NCI-H128 (cell line): ENCODE measurements at regions not wholly inside any gene's neighbourhood (a gene's known extent, or its start where the extent isn't known, plus 50 kb on each side); places are given as distances from the start of the nearest gene placed in this dataset.
"Not testable (repeated sequence)": the region's sequence is repeated elsewhere in the genome, so short reads cannot be mapped to it uniquely, and the experiment has no call there.

ENCODE experiments used
- DNase-seq: peaks from one replicate; lab custom pipeline; 2025; ENCODE audit not compliant: unreplicated experiment; lab: John Stamatoyannopoulos, UW

DNA sequence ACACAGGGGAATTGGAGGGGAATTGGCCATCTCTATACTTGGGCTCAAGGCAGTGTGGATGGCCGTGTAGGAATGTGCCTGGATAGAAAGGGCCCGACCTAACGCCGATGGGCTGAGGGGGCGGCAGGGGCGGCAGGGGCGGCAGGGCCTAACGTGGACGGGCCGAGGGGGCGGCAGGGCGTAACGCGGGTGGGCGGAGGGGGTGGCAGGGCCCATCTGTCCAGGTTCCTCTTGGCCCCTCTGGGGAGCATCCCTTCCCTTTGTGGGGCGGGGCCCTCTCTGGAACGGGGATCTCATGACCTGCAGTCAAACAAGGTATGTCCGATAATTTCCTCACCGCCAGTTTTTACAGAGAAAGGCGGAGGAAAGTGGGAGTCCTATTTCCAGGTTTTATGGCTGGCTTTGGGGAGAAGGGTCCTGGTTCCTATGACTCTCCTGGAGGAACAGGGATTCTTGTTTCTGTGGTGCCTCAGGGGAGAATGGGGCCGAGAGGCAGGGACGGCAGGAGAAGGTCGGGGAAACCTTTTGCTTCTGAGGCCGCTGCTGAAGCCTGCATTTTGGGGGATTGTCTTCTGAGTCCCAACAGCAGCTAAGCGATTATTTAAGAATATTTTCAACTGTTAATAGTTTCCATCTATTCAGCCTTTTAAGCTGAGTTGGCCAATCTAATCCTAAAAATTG is 100.8 kb upstream of the FRMD1 start:
- DNase-seq = no peak

DNA sequence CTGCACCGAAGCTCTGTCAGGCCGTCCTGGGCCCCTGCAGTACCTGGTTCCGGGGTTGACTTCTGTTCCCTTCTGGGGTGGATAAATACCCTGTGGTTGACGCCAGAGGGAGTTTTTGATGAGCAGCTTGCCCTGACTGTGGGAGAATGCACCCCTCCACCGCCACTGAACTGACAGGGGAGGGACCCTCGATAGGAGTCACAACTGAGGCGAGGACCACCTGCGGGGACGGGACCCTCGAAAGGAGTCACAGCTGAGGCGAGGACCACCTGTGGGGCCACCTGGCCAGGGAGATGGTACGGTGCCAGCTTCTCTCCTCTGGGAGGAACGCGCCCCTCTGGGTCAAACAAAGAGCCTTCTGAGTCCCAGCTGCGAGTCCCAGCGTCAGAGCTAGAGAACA is 100.1 kb upstream of the FRMD1 start:
- no peak for DNase-seq

DNA sequence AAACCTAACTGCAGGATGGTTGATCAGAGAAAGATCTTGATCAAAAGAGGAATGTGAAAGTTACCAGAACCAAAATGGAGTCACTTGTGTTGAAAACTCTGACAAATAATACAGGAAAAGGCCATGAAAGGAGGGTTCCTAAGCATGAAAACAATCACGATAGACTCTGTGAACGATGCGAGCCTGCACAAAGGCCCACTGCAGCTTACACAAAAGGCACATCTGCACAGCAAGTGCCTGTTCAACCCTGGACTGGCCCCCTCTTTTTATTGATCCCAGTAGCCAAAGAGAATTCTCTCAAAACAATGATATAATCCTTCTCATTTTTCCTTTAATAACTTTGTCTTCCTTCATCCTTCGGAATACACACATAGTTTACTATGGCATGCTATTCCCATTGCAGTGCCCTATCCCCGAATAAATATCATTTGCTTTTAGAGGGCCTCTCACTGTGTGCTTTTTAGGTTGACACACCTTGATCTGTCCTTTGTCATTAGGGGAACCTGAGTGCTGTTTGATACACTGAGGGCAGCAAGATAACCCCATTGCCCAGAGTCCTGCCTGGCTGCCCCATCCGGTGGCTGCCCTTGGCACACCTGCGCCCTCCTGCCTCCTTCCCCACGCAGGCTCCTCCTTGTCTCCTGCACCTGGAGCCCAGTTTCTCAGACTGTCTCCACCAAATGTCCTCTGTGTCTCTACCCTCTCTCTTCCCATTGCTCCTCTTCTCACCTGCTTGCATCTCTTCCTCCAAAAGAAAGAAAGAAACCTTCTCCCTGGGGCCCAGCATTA is 98.3 kb upstream of the FRMD1 start:
- no peak for DNase-seq

DNA sequence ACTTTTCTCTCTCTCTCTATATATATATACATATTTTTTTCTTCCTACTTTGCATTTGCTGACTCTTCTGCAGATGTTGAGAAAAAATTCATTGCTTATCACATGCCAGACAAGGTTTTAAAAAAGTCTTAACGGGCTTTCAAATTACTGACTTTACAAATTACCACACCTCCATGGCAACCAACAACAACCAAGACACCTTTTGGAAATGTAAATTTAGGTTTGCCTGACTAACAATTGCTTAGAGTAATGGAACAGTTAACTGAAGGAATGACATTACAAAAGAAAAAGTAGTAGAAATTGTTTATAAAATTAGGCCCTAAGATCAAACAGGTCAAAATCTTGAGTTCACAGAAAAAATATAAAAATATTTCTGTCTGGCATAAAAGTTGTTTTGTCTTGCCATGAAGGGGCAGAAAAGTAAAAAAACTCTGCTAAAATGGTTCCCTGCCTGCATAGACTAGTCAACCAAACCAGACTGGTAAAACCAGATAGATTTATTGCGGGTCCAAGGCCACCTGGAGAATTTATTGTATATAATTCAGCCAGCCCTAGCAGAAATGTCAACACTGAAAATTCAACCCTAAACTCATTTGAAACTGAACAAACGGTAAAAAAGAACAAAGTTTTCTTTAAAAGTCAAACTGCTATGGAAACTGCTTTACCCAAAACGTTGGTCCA is 92.8 kb upstream of the FRMD1 start:
- DNase-seq = no peak

DNA sequence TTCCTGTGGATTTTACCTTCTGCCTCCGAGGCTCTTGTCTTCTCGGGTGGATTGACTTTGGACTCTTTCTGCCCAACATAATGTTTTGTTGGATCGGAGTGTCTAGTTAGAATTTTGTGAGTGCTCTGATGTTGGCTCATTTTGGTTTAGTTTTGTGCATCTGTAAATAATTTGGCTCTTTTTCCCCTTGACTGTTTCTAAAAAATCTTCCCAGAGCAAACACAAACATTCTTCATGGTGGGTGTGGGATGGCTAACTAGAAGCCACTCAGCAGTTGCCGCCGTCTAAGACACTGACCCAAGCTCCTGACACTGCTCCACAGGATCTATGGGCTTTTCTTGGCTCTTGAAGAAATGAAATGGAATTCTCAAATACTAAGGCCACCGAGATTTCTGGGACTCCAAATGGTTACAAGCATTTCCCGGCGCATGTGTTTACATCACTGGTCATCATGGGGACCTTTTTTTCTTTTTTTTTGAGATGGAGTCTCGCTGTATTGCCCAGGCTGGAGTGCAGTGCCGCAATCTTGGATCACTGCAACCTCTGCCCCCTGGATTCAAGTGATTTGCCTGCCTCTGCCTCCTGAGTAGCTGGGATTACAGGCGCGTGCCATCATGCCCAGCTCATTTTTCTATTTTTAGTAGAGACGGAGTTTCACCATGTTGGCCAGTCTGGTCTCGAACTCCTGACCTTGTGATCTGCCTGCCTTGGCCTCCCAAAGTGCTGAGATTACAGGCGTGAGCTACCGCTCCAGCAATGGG is 92.0 kb upstream of the FRMD1 start:
- no peak for DNase-seq

DNA sequence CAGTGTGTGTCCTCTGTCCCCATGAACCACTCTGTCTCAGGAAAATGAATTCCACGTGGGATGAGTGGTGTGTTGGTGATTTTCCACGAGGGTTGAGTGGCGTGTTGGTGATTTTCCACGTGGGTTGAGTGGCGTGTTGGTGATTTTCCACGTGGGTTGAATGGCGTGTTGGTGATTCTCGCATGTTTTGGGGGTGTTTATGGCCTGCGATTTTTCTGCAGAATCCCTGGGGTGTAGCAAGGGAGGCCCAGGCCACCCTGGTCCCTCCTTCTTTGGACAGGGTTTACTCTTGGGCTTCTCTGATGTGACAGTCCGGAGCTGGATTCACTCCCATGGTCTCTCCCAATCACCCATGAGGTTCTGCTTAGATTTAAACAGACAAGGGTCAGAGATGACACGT is 90.6 kb upstream of the FRMD1 start:
- DNase-seq = no peak

DNA sequence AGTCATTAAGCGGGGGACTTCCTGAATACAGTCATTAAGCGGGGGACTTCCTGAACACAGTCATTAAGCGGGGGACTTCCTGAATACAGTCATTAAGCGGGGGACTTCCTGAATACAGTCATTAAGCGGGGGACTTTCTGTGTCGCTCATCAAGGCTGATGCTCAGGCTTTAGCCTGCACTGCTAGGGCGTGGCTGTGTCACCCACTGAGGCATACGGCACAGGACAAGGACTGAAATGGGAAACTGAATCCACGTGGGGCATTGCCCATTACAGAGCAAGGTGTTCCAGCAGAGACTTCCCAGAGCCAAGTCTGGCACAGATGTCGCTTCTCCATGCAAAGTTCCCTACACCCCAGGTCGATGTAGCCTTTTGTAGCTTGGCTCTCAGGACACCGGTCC is 89.9 kb upstream of the FRMD1 start:
- DNase-seq = not testable (repeated sequence)

DNA sequence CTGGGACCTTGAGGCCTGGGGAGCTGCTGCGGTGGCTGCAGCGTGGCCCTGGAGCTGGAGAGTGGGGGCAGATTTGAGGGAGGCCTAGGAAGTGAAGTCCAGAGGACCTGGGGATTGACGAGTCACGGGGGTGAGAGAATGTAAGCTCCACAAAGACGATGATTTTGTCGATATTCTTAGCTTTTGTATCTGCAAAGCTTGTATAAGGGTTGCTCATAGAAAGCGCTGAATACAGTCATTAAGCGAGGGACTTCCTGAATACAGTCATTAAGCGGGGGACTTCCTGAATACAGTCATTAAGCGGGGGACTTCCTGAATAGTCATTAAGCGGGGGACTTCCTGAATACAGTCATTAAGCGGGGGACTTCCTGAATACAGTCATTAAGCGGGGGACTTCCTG is 89.3 kb upstream of the FRMD1 start:
- DNase-seq = not testable (repeated sequence)

DNA sequence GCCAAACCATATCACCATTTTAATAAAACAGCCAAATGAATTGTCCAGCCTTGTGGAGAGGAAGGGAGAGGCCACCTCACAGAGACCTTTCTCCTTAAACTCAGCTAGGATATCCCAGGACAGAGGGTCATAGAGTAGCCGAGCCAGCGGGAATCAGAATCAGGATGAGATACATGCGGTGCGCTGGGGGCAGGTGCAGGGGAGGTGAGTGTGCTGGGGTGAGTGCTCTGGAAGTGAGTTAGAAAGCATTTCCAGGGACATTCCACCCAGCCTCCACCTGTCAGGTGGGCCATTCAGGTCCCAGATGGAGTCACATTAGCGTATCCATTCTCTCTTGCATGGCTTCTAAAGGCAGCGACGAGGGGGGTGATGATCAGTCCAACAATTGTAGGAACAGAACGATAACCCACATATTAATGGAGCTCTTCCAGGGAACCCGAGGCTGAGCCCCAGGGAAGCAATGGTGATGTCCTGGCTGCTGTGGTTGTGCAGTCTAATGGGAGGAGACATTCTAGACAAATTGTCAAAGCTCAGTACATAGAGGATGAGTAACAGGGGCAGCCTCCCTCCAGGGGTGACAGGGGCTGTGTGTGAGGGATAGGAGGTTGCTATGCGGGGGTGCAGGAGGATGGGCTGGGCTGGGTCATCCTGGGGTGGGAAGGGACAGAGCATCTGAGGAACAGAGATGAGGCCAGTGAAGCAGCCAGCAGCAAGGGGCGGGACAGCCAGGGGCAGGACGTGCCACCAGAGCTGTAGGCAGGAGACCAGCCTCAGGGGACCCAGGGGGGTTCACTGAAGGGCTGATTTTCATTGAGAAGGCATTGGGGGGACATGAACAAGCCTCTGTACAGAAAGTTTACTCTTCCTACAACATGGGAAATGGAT is 88.7 kb upstream of the FRMD1 start:
- DNase-seq = no peak

DNA sequence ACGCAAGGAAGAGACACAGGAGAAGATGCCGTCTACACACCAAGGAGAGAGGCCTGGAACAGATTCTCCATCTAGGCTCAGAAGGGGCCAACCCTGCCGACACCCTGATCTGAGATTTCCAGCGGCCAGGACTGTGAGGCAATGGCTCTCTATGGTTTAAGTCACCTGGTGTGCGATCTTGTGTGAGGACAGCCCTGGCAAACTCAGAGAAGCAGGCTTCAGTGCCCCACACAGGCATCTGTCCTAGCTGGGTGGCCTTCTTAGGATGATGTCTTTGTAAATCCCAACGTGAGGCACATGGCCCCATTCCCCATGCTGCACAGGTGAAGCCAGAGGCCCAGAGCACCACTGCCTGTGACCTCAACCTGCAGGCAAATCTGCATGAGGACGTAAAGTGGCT is 87.6 kb upstream of the FRMD1 start:
- no peak for DNase-seq

DNA sequence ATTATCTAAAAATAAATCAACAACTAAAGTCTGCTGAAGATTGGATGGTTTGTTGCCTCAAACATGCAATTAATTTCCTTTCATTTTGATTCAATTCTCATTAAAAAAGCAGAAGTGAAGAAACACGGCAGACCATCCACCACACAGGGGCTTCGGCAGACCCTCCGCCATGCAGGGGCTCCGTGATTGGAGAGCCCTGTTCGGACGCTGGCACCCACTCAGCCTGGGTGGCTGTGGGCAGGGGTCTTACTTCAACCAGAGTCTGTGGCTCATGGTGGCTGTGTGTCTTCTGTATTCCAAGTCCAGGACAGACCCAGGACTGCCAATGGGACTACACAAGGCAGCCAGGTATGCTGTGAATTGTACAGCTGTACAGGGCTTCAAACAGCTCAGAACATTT is 86.9 kb upstream of the FRMD1 start:
- no peak for DNase-seq

DNA sequence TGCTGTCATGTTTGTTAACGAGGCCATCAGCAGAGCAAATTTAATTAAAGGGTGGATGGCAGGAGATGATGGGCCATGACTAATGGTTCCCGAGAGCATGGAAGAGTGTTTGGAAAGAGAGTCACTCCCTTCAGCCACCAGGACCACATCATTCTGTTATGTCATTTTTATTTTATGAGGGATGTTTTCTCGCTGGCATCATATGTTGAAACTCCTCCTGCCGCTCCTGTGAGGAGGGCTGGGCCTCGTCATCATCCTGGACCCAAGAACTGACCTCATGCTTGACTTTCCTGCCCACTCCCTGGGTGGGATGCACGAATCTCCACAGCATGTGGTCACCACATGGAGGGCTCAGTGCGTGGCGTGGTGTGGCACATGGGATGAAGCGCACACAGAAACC is 86.4 kb upstream of the FRMD1 start:
- no peak for DNase-seq

DNA sequence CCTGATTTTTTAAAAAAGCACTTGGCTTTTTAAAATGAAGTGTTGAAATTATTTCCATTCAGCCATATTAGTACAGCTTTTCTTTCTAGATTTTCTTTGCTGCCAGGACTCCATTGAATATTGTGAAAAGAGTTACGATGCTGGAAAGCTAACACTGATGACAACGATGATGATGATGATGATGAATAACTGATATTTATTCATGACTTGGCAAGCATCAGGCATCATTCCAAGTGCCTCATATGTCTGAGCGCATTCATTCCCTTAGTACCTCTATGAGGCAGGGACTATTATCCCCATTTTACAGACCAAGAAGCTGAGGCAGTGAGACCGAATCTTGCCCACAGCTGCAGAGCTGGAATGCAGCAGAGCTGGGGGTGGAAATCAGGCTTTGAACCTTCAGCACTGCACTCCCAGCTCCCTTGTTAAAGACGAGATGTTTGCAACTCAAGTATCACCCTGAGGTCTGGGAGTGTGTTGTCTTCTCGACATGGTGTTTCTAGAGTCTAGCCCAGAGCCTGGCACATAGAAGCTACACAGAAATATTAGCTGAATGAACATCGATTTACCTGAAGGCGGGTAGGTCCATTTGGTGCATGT is 85.5 kb upstream of the FRMD1 start:
- no peak for DNase-seq

DNA sequence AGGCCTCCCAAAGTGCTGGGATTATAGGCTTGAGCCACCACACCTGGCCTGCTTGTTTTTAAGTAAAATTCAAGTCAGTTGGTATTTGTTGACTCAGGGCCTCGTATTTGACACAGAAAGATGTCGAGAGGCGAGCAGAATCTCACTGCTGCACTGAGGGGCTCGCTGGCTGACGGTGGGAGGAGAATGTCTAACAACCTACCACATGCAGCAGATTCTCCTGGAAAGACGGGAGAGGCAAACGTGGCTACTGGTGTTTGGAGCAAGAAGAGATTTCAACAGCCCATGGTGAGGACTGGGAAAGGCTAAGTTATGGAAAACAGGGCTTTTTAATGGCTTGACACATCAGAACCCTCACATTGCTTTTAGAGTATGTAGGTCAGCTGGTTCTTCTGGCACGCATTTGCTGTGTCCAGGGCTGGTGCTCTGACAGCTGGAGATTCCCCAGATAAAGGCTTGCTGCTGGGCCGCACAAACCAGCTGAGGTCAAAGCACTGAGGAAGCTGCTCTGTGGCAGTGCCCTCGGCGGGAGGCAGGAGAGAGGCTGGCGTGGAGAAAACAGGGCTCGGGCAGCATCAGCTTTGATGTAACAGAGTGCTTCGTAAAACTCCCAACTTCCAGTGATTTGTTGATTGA is 84.2 kb upstream of the FRMD1 start:
- no peak for DNase-seq

DNA sequence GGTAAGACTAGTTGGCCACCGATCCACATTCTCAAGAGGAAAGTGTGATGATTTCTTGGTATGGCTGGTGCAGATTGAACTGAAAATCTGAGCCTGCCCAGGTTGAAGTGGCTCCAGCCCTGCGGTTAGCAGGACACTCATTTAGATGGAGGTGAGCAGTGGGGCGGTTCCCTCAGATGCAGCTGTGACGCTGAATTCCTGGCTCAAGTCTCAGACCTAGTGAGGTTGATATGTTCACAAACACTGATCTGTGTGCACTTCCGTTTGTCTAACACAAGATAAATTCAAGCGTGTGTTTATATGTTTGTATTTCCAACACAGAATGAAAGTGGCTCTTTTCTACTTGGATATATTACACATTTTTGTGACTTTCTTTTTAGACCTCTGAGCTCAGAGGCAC is 83.4 kb upstream of the FRMD1 start:
- DNase-seq = no peak

DNA sequence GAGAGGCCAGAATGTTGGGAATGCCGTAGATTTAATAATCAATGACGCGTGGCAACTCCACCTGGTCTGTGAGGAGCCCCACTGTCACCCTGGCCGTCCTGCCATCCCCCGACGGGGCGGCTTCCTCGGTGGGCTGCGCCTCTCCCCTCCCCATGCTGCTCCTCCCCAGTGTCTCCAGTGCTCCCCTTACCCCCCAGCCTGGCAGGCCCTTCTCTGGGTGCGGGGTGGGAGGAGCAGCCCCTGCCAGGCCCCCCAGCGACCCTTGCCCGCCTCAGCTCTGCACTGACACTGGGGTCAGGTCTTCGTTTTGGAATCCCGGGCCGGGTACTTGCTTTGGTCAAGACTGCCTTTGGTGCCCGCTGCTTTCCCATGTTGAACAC is 82.3 kb upstream of the FRMD1 start:
- no peak for DNase-seq

DNA sequence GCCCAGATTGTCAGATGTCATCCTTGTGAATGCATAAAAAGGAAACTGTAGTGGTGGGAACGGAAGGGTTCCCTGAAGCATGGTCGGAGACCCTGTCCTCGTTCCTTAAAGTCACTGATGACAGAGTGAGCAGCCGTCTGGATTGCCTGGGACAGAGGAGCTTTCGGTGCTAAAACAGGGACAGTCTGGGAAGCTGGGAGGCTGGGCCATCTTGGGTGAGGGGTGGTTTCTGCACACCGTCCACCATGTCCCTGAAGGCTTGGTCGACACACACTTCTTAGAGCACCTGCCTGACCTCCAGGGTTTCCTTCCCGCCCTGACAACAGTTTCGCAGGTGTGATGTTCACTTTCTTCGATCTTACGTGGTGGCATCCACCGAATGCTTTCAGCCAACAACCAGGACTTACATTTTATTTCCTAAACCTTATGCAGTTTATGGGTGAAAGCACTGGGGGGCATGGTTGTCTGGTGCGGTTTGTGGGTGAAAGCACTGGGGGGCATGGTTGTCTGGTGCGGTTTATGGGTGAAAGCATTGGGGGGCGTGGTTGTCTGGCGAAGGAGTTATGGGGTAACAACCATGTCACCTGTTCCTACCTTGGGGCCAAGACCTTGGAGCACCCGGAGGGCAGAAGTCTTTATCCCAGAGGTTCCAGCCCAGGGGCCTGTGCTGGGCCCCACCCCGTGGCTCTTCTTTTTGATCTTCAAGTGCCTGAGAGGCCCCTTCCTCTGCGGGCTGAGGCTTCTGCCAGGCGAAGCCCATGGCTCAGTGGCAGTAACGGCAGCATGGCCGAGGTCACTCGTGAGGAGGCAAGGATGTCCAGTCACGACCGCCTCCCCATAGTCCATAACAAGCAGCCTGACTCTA is 81.7 kb upstream of the FRMD1 start:
- DNase-seq = no peak

DNA sequence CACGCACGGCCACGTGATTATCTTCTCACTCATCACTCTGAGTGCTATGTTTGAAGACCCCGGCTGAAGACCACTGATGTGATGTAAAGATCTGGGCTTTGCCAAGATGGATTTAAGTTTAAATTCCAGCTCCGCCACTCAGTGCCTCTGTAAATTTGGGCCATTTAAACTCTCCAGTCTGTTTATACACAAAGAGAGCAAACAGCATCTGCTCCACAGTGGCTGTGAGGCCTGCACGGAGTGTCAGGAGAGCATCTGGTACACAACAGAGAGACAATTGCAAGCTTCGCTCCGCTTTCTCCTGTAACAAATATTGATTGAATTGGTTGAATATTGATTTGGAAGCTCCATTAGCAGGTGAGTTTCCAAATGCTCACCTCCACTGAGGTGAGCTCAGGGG is 80.5 kb upstream of the FRMD1 start:
- no peak for DNase-seq

DNA sequence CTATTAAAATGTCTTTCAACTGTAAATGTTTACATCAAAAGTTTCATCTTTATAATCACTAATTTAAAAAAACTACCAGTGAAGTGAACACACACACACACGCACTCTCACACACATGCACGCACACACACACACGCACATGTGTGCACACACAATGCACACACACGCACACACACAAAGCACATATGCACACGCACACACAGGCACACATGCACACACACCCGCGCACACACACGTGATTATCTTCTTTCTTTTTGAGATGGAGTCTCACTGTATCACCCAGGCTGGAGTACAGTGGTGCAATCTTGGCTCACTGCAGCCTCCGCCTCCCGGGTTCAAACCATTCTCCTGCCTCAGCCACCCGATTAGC is 80.0 kb upstream of the FRMD1 start:
- no peak for DNase-seq
